Fibroblast of skin of left biceps (primary cell): ENCODE measurements at regions not wholly inside any gene's neighbourhood (a gene's known extent, or its start where the extent isn't known, plus 50 kb on each side); places are given as distances from the start of the nearest gene placed in this dataset.

ENCODE experiments used
- DNase-seq, 2 experiments: peaks; one replicate each; pipeline ENCODE4 v3.0.0-alpha.2; 2013; ENCODE audit warnings: low read depth in 2 of 2

- no peak for DNase-seq
Observed at GRCh38 chr1:98205291-98206017, 284.6 kb upstream of the DPYD start.

GRCh38 chr1:98203466-98203865, 282.6 kb upstream of the DPYD start:
- DNase-seq, result no peak

- DNase-seq, result peak; percentile 81 to 85
Observed at GRCh38 chr1:98201666-98202081, 280.8 kb upstream of the DPYD start.

- DNase-seq, result no peak
Observed at GRCh38 chr1:98197356-98197755, 276.5 kb upstream of the DPYD start.

- DNase-seq, result no peak
Observed at GRCh38 chr1:98196012-98196411, 275.2 kb upstream of the DPYD start.

GRCh38 chr1:98188774-98189173, 267.9 kb upstream of the DPYD start:
- DNase-seq, result no peak

GRCh38 chr1:98184856-98185255, 264.0 kb upstream of the DPYD start:
- DNase-seq, result no peak

- DNase-seq, result no peak
Observed at GRCh38 chr1:98181036-98181764, 260.4 kb upstream of the DPYD start.

GRCh38 chr1:98179151-98179773, 258.4 kb upstream of the DPYD start:
- no peak for DNase-seq

- no peak for DNase-seq
Observed at GRCh38 chr1:98177751-98178150, 256.9 kb upstream of the DPYD start.

- no peak for DNase-seq
Observed at GRCh38 chr1:98176936-98177335, 256.1 kb upstream of the DPYD start.

GRCh38 chr1:98176414-98176813, 255.6 kb upstream of the DPYD start:
- DNase-seq, result no peak

- DNase-seq, result no peak
Observed at GRCh38 chr1:98172578-98172977, 251.7 kb upstream of the DPYD start.

GRCh38 chr1:98172022-98172421, 251.2 kb upstream of the DPYD start:
- DNase-seq, result no peak

- no peak for DNase-seq
Observed at GRCh38 chr1:98164509-98164908, 243.7 kb upstream of the DPYD start.

GRCh38 chr1:98157524-98158313, 236.9 kb upstream of the DPYD start:
- peak; percentile 65 to 79 for DNase-seq

GRCh38 chr1:98147280-98147679, 226.4 kb upstream of the DPYD start:
- no peak for DNase-seq

GRCh38 chr1:98145655-98146054, 224.8 kb upstream of the DPYD start:
- DNase-seq, result no peak

GRCh38 chr1:98143403-98143802, 222.6 kb upstream of the DPYD start:
- no peak for DNase-seq

- DNase-seq, result no peak
Observed at GRCh38 chr1:98133131-98133530, 212.3 kb upstream of the DPYD start.

GRCh38 chr1:98130408-98130807, 209.6 kb upstream of the DPYD start:
- no peak for DNase-seq

- DNase-seq, result no peak
Observed at GRCh38 chr1:98129491-98129890, 208.7 kb upstream of the DPYD start.
